Trophoblast cell (in vitro differentiated cells and primary cell): ENCODE measurements at regions not wholly inside any gene's neighbourhood (a gene's known extent, or its start where the extent isn't known, plus 50 kb on each side); places are given as distances from the start of the nearest gene placed in this dataset.

Source experiments
- DNase-seq, 2 donors: peaks; one replicate each; pipeline ENCODE4 v3.0.0-alpha.2; 2016
- H2AFZ ChIP-seq: 2 replicates; pipeline ENCODE4 v1.6.1; 2013; ENCODE audit warnings: low read length, moderate library complexity, mild to moderate bottlenecking; ENCODE audit not compliant: insufficient read depth, poor library complexity
- H2AK5ac ChIP-seq: 2 replicates; pipeline ENCODE4 v1.6.1; 2013; ENCODE audit warnings: mild to moderate bottlenecking, low read length
- H2BK120ac ChIP-seq: 2 replicates; pipeline ENCODE4 v1.6.1; 2013; ENCODE audit warnings: low read length, mild to moderate bottlenecking, moderate library complexity; ENCODE audit not compliant: insufficient read depth, poor library complexity
- H2BK12ac ChIP-seq: 2 replicates; pipeline ENCODE4 v1.6.1; 2013; ENCODE audit warnings: mild to moderate bottlenecking, low read length, moderate library complexity
- H2BK5ac ChIP-seq: 2 replicates; pipeline ENCODE4 v1.6.1; 2013; ENCODE audit warnings: low read length, low read depth, moderate library complexity, mild to moderate bottlenecking; ENCODE audit not compliant: poor library complexity
- H3K14ac ChIP-seq: 2 replicates; pipeline ENCODE4 v1.6.1; 2013; ENCODE audit warnings: mild to moderate bottlenecking, low read length
- H3K18ac ChIP-seq: 2 replicates; pipeline ENCODE4 v1.6.1; 2013; ENCODE audit warnings: mild to moderate bottlenecking, low read length
- H3K23ac ChIP-seq: 2 replicates; pipeline ENCODE4 v1.6.1; 2013; ENCODE audit warnings: low read length
- H3K27ac ChIP-seq: 2 replicates; pipeline ENCODE4 v1.5.1; 2013; ENCODE audit warnings: low read depth, mild to moderate bottlenecking, inconsistent platforms, low read length, moderate library complexity
- H3K27me3 ChIP-seq: 2 replicates; pipeline ENCODE4 v1.6.1; 2013; ENCODE audit warnings: inconsistent platforms, mild to moderate bottlenecking, low read length, moderate library complexity; ENCODE audit not compliant: insufficient read depth
- H3K36me3 ChIP-seq, 2 experiments: 1 replicate in 1 of 2; 2 replicates in 1 of 2; pipeline ENCODE4 v1.6.1; 2013; ENCODE audit warnings: low read length in 2 of 2, mild to moderate bottlenecking in 2 of 2, moderate library complexity in 1 of 2; ENCODE audit not compliant: insufficient read depth in 2 of 2, control insufficient read depth in 1 of 2
- H3K4ac ChIP-seq: 2 replicates; pipeline ENCODE4 v1.6.1; 2013; ENCODE audit warnings: low read depth, mild to moderate bottlenecking, low read length, moderate library complexity
- H3K4me1 ChIP-seq, 2 experiments: 1 replicate in 1 of 2; 2 replicates in 1 of 2; pipeline ENCODE4 v1.6.1; 2013; ENCODE audit warnings: low read length in 2 of 2, mild to moderate bottlenecking in 2 of 2, moderate library complexity in 1 of 2; ENCODE audit not compliant: insufficient read depth in 2 of 2, control insufficient read depth in 1 of 2
- H3K4me2 ChIP-seq: 2 replicates; pipeline ENCODE4 v1.6.1; 2013; ENCODE audit warnings: inconsistent platforms, mild to moderate bottlenecking, low read length, moderate library complexity
- H3K4me3 ChIP-seq: 2 replicates; pipeline ENCODE4 v1.5.1; 2013; ENCODE audit warnings: mild to moderate bottlenecking, low read depth, low read length, inconsistent platforms
- H3K79me1 ChIP-seq: one replicate; pipeline ENCODE4 v1.6.1; 2013; ENCODE audit warnings: low read length
- H3K79me2 ChIP-seq: 2 replicates; pipeline ENCODE4 v1.6.1; 2013; ENCODE audit warnings: low read length, mild to moderate bottlenecking; ENCODE audit not compliant: control insufficient read depth, insufficient read depth, poor library complexity
- H3K9ac ChIP-seq: 2 replicates; pipeline ENCODE4 v1.6.1; 2013; ENCODE audit warnings: mild to moderate bottlenecking, low read length
- H3K9me3 ChIP-seq: 2 replicates; pipeline ENCODE4 v1.6.1; 2013; ENCODE audit warnings: low read depth, mild to moderate bottlenecking, control low read depth, inconsistent platforms, low read length; ENCODE audit not compliant: insufficient read depth
- H4K12ac ChIP-seq: 2 replicates; pipeline ENCODE4 v1.6.1; 2013; ENCODE audit warnings: low read depth, mild to moderate bottlenecking, low read length, moderate library complexity
- H4K8ac ChIP-seq: 2 replicates; pipeline ENCODE4 v1.6.1; 2013; ENCODE audit warnings: low read depth, mild to moderate bottlenecking, low read length, moderate library complexity
- H4K91ac ChIP-seq: one replicate; pipeline ENCODE4 v1.6.1; 2013; ENCODE audit warnings: low read depth, mild to moderate bottlenecking, low read length, moderate library complexity
- WGBS: extraction: QIAGEN DNeasy Blood & Tissue Kit; methylation state at CpG from one replicate; pipeline ENCODE4 v1.1.7; 2013; ENCODE audit warnings: missing lambda C conversion rate; ENCODE audit not compliant: insufficient read length, insufficient coverage; ENCODE audit errors: extremely low coverage; 5-methylcytosine and 5-hydroxymethylcytosine counted together

GRCh38 chr18:38883111-38883510, 1317.5 kb upstream of the CELF4 start:
- Histone ChIP-seq H3K27ac (no peak overlapping the region), H3K4me2 (no peak overlapping the region), H4K8ac (no peak overlapping the region), H4K12ac (no peak overlapping the region), H3K79me1 (no peaks in the 10 kb centered on the region), H3K27me3 (no peaks in the 10 kb centered on the region), H2AFZ (no peak overlapping the region), H4K91ac (no peak overlapping the region), H3K4me3 (no peak overlapping the region), H2BK5ac (no peak overlapping the region), H3K36me3 (no peaks in the 10 kb centered on the region), H3K4me1 (no peaks in the 10 kb centered on the region), H2AK5ac (no peak overlapping the region), H3K9ac (no peak overlapping the region), H3K9me3 (no peaks in the 10 kb centered on the region), H2BK12ac (no peak overlapping the region), H3K18ac (no peak overlapping the region), H3K23ac (no peak overlapping the region), H3K4ac (no peak overlapping the region), H3K14ac (no peak overlapping the region), H2BK120ac (no peak overlapping the region), H3K79me2 (no peaks in the 10 kb centered on the region)
- no peak for DNase-seq
- WGBS: no CpG with 5 or more reads among the region's 4 CpGs

DNA sequence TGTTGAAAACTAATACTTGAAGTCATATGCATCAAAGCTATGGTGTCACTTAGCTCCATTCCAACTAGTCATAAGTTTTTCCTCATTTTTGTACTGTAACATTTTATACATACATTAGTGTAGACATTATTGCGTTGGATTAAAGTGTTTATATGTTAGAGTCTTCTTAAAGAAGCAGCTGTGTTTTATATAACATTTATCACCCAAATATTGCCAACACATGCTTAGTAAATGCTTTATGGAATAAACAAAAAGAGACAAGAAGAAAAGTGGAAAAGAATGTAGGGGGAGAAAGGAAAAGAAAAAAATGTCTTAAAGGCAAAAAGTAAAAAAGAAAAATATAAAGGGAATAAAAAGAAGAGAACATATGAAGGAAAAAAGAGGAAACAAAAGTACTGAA, 1314.3 kb upstream of the CELF4 start:
- H3K79me2 ChIP-seq: no peaks in the 10 kb centered on the region
- no peak overlapping the region for H3K27ac ChIP-seq
- H4K12ac ChIP-seq: no peak overlapping the region
- no peaks in the 10 kb centered on the region for H3K79me1 ChIP-seq
- DNase-seq: no peak
- H2BK120ac ChIP-seq: no peak overlapping the region
- WGBS: no CpG with 5 or more reads among the region's 1 CpG
- no peaks in the 10 kb centered on the region for H3K36me3 ChIP-seq
- no peak overlapping the region for H3K23ac ChIP-seq
- no peak overlapping the region for H3K4me2 ChIP-seq
- no peak overlapping the region for H2BK12ac ChIP-seq
- no peak overlapping the region for H4K91ac ChIP-seq
- H3K4me1 ChIP-seq: no peaks in the 10 kb centered on the region
- no peaks in the 10 kb centered on the region for H3K27me3 ChIP-seq
- H3K9me3 ChIP-seq: no peaks in the 10 kb centered on the region
- H4K8ac ChIP-seq: no peak overlapping the region
- H3K4me3 ChIP-seq: no peak overlapping the region
- no peak overlapping the region for H2AK5ac ChIP-seq
- no peak overlapping the region for H3K9ac ChIP-seq
- H3K14ac ChIP-seq: no peak overlapping the region
- H3K4ac ChIP-seq: no peak overlapping the region
- H2AFZ ChIP-seq: no peak overlapping the region
- H2BK5ac ChIP-seq: no peak overlapping the region
- H3K18ac ChIP-seq: no peak overlapping the region

DNA sequence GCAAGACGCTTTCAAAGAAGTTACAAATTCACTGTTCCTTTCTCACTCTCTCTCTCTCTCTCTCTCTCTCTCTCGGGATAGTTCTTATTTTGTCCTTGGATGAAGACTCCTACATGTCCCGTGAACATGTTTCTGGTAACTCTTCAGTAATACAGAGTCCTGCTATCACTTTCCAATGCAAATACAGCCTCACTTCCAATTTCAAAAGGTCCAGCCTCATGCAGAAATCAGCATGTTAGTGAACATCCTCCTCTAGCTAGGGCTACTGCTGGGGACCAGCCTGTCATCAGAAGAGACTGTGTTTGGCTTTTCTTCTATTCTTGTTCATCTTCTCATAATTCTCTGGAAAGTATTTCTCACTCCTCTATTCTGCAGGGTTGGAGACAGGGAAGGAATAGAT, 1306.7 kb upstream of the CELF4 start:
- WGBS: no CpG with 5 or more reads among the region's 3 CpGs

DNA sequence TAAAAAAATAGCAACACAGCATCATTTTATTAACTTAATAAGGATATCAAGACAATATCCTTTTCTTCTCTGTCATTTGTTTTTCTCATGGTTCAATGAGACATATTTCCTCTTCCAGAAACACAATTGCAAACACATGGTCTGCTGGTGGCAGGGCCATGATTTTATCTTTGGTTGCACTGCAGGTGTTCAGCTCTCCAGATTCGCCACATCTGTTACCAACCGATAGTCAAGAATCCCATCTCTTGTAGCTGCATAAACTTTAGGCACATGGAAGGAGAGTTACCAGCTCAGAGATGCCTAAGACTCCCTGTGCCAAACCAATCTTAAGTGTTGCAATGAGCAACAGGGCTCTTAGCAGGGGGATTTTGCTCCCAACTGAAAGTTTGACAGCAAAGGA, 1303.2 kb upstream of the CELF4 start:
- Histone ChIP-seq H3K36me3 (no peaks in the 10 kb centered on the region), H3K9ac (no peak overlapping the region), H3K79me2 (no peaks in the 10 kb centered on the region), H4K12ac (no peak overlapping the region), H2AFZ (no peak overlapping the region), H4K91ac (no peak overlapping the region), H3K27me3 (no peaks in the 10 kb centered on the region), H3K23ac (no peak overlapping the region), H4K8ac (no peak overlapping the region), H3K79me1 (no peaks in the 10 kb centered on the region), H3K4me1 (no peaks in the 10 kb centered on the region), H2BK5ac (no peak overlapping the region), H3K14ac (no peak overlapping the region), H3K4me2 (no peak overlapping the region), H2BK120ac (no peak overlapping the region), H2BK12ac (no peak overlapping the region), H3K18ac (no peak overlapping the region), H3K9me3 (no peaks in the 10 kb centered on the region), H2AK5ac (no peak overlapping the region), H3K4me3 (no peak overlapping the region), H3K27ac (no peak overlapping the region), H3K4ac (no peak overlapping the region)
- no peak for DNase-seq
- no CpG with 5 or more reads among the region's 2 CpGs for WGBS

More for the DNA sequence above, 1306.7 kb upstream of the CELF4 start:
- Histone ChIP-seq H3K4me1 (no peaks in the 10 kb centered on the region), H4K91ac (no peak overlapping the region), H2BK120ac (no peak overlapping the region), H3K9ac (no peak overlapping the region), H3K4ac (no peak overlapping the region), H3K27me3 (no peaks in the 10 kb centered on the region), H3K14ac (no peak overlapping the region), H3K23ac (no peak overlapping the region), H4K12ac (no peak overlapping the region), H4K8ac (no peak overlapping the region), H3K79me2 (no peaks in the 10 kb centered on the region), H3K4me3 (no peak overlapping the region), H2BK5ac (no peak overlapping the region), H3K27ac (no peak overlapping the region), H3K79me1 (no peaks in the 10 kb centered on the region), H3K4me2 (no peak overlapping the region), H3K18ac (no peak overlapping the region), H2AK5ac (no peak overlapping the region), H3K36me3 (no peaks in the 10 kb centered on the region), H2AFZ (no peak overlapping the region), H2BK12ac (no peak overlapping the region), H3K9me3 (no peaks in the 10 kb centered on the region)
- no peak for DNase-seq
